Neural cell (in vitro differentiated cells): ENCODE measurements at regions not wholly inside any gene's neighbourhood (a gene's known extent, or its start where the extent isn't known, plus 50 kb on each side); places are given as distances from the start of the nearest gene placed in this dataset.

ENCODE experiments used
- H2AFZ ChIP-seq: fragments of 200-600, 300-800 bp; sonication (generic), shearing (Covaris generic); 2 replicates; pipeline ENCODE4 v1.6.0; 2014; ENCODE audit warnings: low read depth, mild to moderate bottlenecking, antibody characterized with exemption, low read length, moderate library complexity
- H3F3A ChIP-seq: fragments of 200-600 bp; shearing (Covaris generic); 2 replicates; pipeline ENCODE4 v1.6.1; 2016; ENCODE audit warnings: mild to moderate bottlenecking, moderate library complexity, mixed read lengths, antibody characterized with exemption, low read length; ENCODE audit not compliant: insufficient read depth, poor library complexity, severe bottlenecking
- H3K27ac ChIP-seq: fragments of 200-600, 300-800 bp; sonication (generic), shearing (Covaris generic); 2 replicates; pipeline ENCODE4 v1.5.1; 2014; ENCODE audit warnings: mild to moderate bottlenecking, low read length, moderate library complexity
- H3K27me3 ChIP-seq: fragments of 300-800, 200-600 bp; sonication (generic), shearing (Covaris generic); 2 replicates; pipeline ENCODE4 v1.6.0; 2014; ENCODE audit warnings: mild to moderate bottlenecking, low read depth, low read length, moderate library complexity; ENCODE audit not compliant: insufficient read depth
- H3K36me3 ChIP-seq: fragments of 300-800, 200-600 bp; sonication (generic), shearing (Covaris generic); 2 replicates; pipeline ENCODE4 v1.5.1; 2014; ENCODE audit warnings: mild to moderate bottlenecking, antibody characterized with exemption, low read length, moderate library complexity; ENCODE audit not compliant: insufficient read depth
- H3K4me2 ChIP-seq: fragments of 300-800, 200-600 bp; sonication (generic), shearing (Covaris generic); 2 replicates; pipeline ENCODE4 v1.6.0; 2014; ENCODE audit warnings: mild to moderate bottlenecking, low read length
- H3K4me3 ChIP-seq: fragments of 300-800, 200-600 bp; sonication (generic), shearing (Covaris generic); 2 replicates; pipeline ENCODE4 v1.5.1; 2014; ENCODE audit warnings: mild to moderate bottlenecking, low read length, moderate library complexity
- H3K79me2 ChIP-seq: fragments of 200-600 bp; shearing (Covaris generic); replicated peaks from 2 replicates; pipeline ENCODE4 v1.6.0; 2014; ENCODE audit warnings: mild to moderate bottlenecking, low read length, moderate library complexity; ENCODE audit not compliant: insufficient read depth
- H3K9ac ChIP-seq: fragments of 300-800, 200-600 bp; sonication (generic), shearing (Covaris generic); 2 replicates; pipeline ENCODE4 v1.6.1; 2016; ENCODE audit warnings: mild to moderate bottlenecking, low read length, mixed read lengths
- H3K9me2 ChIP-seq: fragments of 200-600 bp; shearing (Covaris generic); 2 replicates; pipeline ENCODE4 v1.6.1; 2016; ENCODE audit warnings: mild to moderate bottlenecking, low read length, mixed read lengths; ENCODE audit not compliant: insufficient read depth
- H3K9me3 ChIP-seq: fragments of 200-600, 300-800 bp; sonication (generic), shearing (Covaris generic); 2 replicates; pipeline ENCODE4 v1.6.1; 2016; ENCODE audit warnings: mild to moderate bottlenecking, mixed run types, low read length, moderate library complexity, mixed read lengths
- H4K20me1 ChIP-seq: fragments of 200-600 bp; shearing (Covaris generic); 2 replicates; pipeline ENCODE4 v1.6.1; 2016; ENCODE audit warnings: mild to moderate bottlenecking, mixed run types; ENCODE audit not compliant: insufficient read depth
- EP300 ChIP-seq: fragments of 450-650 bp; conservative IDR thresholded peaks from 2 replicates; pipeline ENCODE4 v1.6.1; 2014; ENCODE audit warnings: antibody characterized with exemption, mild to moderate bottlenecking, moderate library complexity; ENCODE audit not compliant: poor library complexity, severe bottlenecking
- EZH2 ChIP-seq: fragments of 200-600, 300-800 bp; shearing (Covaris generic), sonication (generic); IDR thresholded peaks from 2 replicates; pipeline ENCODE4 v1.6.1; 2014; ENCODE audit warnings: antibody characterized with exemption, low read length, borderline replicate concordance, mild to moderate bottlenecking; ENCODE audit not compliant: insufficient read depth, poor library complexity, severe bottlenecking
- MXI1 ChIP-seq: fragments of 450-650 bp; conservative IDR thresholded peaks from 2 replicates; pipeline ENCODE4 v1.6.1; 2014; ENCODE audit warnings: antibody characterized with exemption, mild to moderate bottlenecking; ENCODE audit not compliant: poor library complexity, severe bottlenecking
- POLR2AphosphoS5 ChIP-seq: IDR thresholded peaks from 2 replicates; pipeline ENCODE4 v1.6.1; 2012
- RAD21 ChIP-seq: fragments of 450-650 bp; conservative IDR thresholded peaks from 2 replicates; pipeline ENCODE4 v1.6.1; 2014; ENCODE audit warnings: antibody characterized with exemption, mild to moderate bottlenecking, moderate library complexity
- REST ChIP-seq: IDR thresholded peaks from 2 replicates; pipeline ENCODE4 v1.6.1; 2012; ENCODE audit warnings: borderline replicate concordance
- SMC3 ChIP-seq: fragments of 450-650 bp; conservative IDR thresholded peaks from 2 replicates; pipeline ENCODE4 v1.6.1; 2014; ENCODE audit warnings: antibody characterized with exemption, mild to moderate bottlenecking, moderate library complexity; ENCODE audit not compliant: poor library complexity
- TAF1 ChIP-seq: IDR thresholded peaks from 2 replicates; pipeline ENCODE4 v1.6.1; 2012; ENCODE audit warnings: low read depth
- TF ChIP-seq, protein P1 (sequence below): fragments of 450-650 bp; IDR thresholded peaks from 2 replicates; pipeline ENCODE4 v1.5.1; 2014; ENCODE audit warnings: antibody characterized with exemption, mild to moderate bottlenecking, moderate library complexity; ENCODE audit not compliant: poor library complexity, severe bottlenecking

- no peaks in the 10 kb centered on the region for H4K20me1 ChIP-seq
- H3K27me3 ChIP-seq: no peaks in the 10 kb centered on the region
- no peaks in the 10 kb centered on the region for H3K9me2 ChIP-seq
- H3K9me3 ChIP-seq: no peaks in the 10 kb centered on the region
- H3K79me2 ChIP-seq: peaks cover 69% of the 10 kb centered on the region
- no peaks in the 10 kb centered on the region for H3F3A ChIP-seq
- H3K4me2 ChIP-seq: no peak overlapping the region
- H3K36me3 ChIP-seq: no peaks in the 10 kb centered on the region
- H3K27ac ChIP-seq: no peak overlapping the region
- TF ChIP-seq MXI1: no peak
- TF ChIP-seq, protein P1, sequence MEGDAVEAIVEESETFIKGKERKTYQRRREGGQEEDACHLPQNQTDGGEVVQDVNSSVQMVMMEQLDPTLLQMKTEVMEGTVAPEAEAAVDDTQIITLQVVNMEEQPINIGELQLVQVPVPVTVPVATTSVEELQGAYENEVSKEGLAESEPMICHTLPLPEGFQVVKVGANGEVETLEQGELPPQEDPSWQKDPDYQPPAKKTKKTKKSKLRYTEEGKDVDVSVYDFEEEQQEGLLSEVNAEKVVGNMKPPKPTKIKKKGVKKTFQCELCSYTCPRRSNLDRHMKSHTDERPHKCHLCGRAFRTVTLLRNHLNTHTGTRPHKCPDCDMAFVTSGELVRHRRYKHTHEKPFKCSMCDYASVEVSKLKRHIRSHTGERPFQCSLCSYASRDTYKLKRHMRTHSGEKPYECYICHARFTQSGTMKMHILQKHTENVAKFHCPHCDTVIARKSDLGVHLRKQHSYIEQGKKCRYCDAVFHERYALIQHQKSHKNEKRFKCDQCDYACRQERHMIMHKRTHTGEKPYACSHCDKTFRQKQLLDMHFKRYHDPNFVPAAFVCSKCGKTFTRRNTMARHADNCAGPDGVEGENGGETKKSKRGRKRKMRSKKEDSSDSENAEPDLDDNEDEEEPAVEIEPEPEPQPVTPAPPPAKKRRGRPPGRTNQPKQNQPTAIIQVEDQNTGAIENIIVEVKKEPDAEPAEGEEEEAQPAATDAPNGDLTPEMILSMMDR: no peak
- no peak for TF ChIP-seq RAD21
- no peak for TF ChIP-seq EZH2
- TF ChIP-seq EP300: no peak
- no peak for TF ChIP-seq POLR2AphosphoS5
- no peak for TF ChIP-seq SMC3
- no peak for TF ChIP-seq REST
- no peak overlapping the region for H2AFZ ChIP-seq
- no peak overlapping the region for H3K9ac ChIP-seq
- H3K4me3 ChIP-seq: no peak overlapping the region
Measured at GRCh38 chr15:47212222-47213010, 504.9 kb upstream of the SEMA6D start.

DNA sequence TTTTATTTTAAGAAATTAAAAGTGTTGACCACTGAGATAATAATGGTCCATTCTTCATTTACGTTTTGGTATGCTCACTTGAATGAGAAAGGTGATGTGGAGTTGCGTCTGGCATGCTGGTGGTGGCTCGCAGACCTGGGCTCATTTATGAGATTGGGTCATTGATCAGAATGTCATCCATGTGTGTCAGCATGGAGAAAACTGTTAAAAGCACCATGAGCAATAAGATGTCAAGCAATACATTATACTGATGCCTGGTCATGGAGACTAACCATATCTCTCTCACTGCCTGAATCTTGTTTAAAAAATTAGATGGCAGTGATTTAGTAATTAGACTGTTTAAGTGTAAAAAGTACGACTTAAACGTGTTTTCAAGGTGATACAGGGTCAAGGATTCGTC lies 503.4 kb upstream of the SEMA6D start:
- TF ChIP-seq POLR2AphosphoS5: no peak
- no peak for TF ChIP-seq SMC3
- no peak for TF ChIP-seq TAF1
- no peak for TF ChIP-seq REST
- no peak for TF ChIP-seq RAD21
- TF ChIP-seq, protein P1: no peak
- TF ChIP-seq EZH2: no peak
- no peak for TF ChIP-seq MXI1
- no peak for TF ChIP-seq EP300
- Histone ChIP-seq H3K9me3 (no peaks in the 10 kb centered on the region), H3K79me2 (peaks cover 66% of the 10 kb centered on the region), H2AFZ (no peak overlapping the region), H3K9me2 (no peaks in the 10 kb centered on the region), H3K4me3 (no peak overlapping the region), H3K36me3 (no peaks in the 10 kb centered on the region), H4K20me1 (no peaks in the 10 kb centered on the region), H3K27me3 (no peaks in the 10 kb centered on the region), H3F3A (no peaks in the 10 kb centered on the region), H3K27ac (no peak overlapping the region), H3K9ac (no peak overlapping the region), H3K4me2 (no peak overlapping the region)
